ENCODE measurements at regions not wholly inside any gene's neighbourhood (a gene's known extent, or its start where the extent isn't known, plus 50 kb on each side); places are given as distances from the start of the nearest gene placed in this dataset.

DNA sequence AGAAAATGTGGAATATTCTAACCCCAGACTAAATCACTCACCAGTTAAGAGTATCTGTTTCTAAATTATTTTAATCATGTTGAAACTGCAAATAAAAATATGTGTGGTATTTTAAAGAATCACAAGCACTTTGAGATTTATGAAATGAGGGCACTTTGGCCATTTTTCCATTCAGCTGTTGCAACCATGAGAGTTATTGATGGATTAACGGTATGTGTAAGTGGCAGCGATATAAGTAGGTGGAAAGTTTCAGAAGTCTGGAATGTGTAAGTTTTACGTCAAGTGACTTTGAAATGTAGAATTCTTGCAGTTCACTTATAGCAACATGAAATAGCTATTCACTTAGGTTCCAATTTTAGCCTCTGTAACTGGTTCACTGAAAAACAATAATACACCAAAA lies 905.1 kb upstream of the SLIT2 start:
- POLR2A ChIA-PET, result no interaction called here
- RAD21 ChIA-PET (ENCODE audit: unreplicated experiment), result no interaction called here

More for the DNA sequence above, 905.1 kb upstream of the SLIT2 start:
- H3K4me2 ChIP-seq (ENCODE audit: control insufficient read depth, insufficient read depth), result no peak overlapping the region
- no peak overlapping the region for H3K4me3 ChIP-seq
- ChIA-PET CTCF (no interaction called here), SMC1A (ENCODE audit: uncharacterized antibody, unreplicated experiment) (no interaction called here)
- intact Hi-C loops (cut with micrococcal nuclease; ENCODE audit: unreplicated experiment), result no loop called here
- no peak overlapping the region for H2AFZ ChIP-seq (ENCODE audit: control insufficient read depth, low read depth, low read length)
- DNase-seq (ENCODE audit: low read depth, low spot score) (no peak), FAIRE-seq (no peak), ATAC-seq (no peak)
- in situ Hi-C loops (cut with MboI), result no loop called here
- no peaks in the 10 kb centered on the region for H3K9me3 ChIP-seq (replicated peaks; ENCODE audit: control insufficient read depth, insufficient read depth, low read length)
- BruUV-seq (replicated peaks), result no TSS peak
- H3K36me3 ChIP-seq (ENCODE audit: control insufficient read depth in 2 of 2, insufficient read depth in 2 of 2, low read length in 1 of 2), result no peaks in the 10 kb centered on the region
- H3K79me2 ChIP-seq (ENCODE audit: control insufficient read depth, insufficient read depth, low read length), result no peaks in the 10 kb centered on the region
- no peaks in the 10 kb centered on the region for H3K4me1 ChIP-seq (ENCODE audit: control insufficient read depth, insufficient read depth, low read length)
- 70% methylated on average over 3 of the region's 3 CpGs for WGBS (ENCODE audit: insufficient coverage, insufficient replicate concordance, low lambda C conversion rate, missing lambda C conversion rate)
- H3K27me3 ChIP-seq (replicated peaks in 1 of 2; ENCODE audit: control insufficient read depth in 2 of 2, insufficient read depth in 2 of 2, low read length in 1 of 2), result no peaks in the 10 kb centered on the region
- no peak overlapping the region for H3K9ac ChIP-seq (ENCODE audit: control insufficient read depth, insufficient read depth, low read length)
- TF ChIP-seq CHD2 (IDR thresholded peaks at IDR 0.05; ENCODE audit: borderline replicate concordance, low read depth, low read length) (no peak), GATAD2B (conservative IDR thresholded peaks at IDR 0.05; ENCODE audit: low read depth) (no peak), MTA3 (IDR thresholded peaks at IDR 0.05; ENCODE audit: borderline replicate concordance, low read length) (no peak), RCOR1 (conservative IDR thresholded peaks at IDR 0.05; ENCODE audit: low read depth, low read length) (no peak), POLR2A (IDR thresholded peaks at IDR 0.05; ENCODE audit: low read depth, low read length) (no peak), JUNB (IDR thresholded peaks at IDR 0.05) (no peak), RAD21 (IDR thresholded peaks at IDR 0.05; ENCODE audit: insufficient read depth, low read depth, low read length) (no peak), RELA (IDR thresholded peaks at IDR 0.05; ENCODE audit: borderline replicate concordance, partially characterized antibody) (no peak), NFYB (IDR thresholded peaks at IDR 0.05; ENCODE audit: insufficient read depth, low read depth, low read length) (no peak), BACH1 (IDR thresholded peaks at IDR 0.05; ENCODE audit: borderline replicate concordance) (no peak), CBX5 (IDR thresholded peaks at IDR 0.05; ENCODE audit: low read depth) (no peak), HDAC6 (IDR thresholded peaks at IDR 0.05; ENCODE audit: unreplicated experiment) (no peak), MYC (IDR thresholded peaks at IDR 0.05; ENCODE audit: insufficient read depth, insufficient read length, insufficient replicate concordance, low read length, severe bottlenecking) (no peak), ZNF384 (IDR thresholded peaks at IDR 0.05; ENCODE audit: borderline replicate concordance, low read depth, low read length) (no peak), SREBF2 (IDR thresholded peaks at IDR 0.05; ENCODE audit: low read length) (no peak), POLR2AphosphoS5 (IDR thresholded peaks at IDR 0.05; ENCODE audit: low read length) (no peak)
- TF ChIP-seq, protein P1, sequence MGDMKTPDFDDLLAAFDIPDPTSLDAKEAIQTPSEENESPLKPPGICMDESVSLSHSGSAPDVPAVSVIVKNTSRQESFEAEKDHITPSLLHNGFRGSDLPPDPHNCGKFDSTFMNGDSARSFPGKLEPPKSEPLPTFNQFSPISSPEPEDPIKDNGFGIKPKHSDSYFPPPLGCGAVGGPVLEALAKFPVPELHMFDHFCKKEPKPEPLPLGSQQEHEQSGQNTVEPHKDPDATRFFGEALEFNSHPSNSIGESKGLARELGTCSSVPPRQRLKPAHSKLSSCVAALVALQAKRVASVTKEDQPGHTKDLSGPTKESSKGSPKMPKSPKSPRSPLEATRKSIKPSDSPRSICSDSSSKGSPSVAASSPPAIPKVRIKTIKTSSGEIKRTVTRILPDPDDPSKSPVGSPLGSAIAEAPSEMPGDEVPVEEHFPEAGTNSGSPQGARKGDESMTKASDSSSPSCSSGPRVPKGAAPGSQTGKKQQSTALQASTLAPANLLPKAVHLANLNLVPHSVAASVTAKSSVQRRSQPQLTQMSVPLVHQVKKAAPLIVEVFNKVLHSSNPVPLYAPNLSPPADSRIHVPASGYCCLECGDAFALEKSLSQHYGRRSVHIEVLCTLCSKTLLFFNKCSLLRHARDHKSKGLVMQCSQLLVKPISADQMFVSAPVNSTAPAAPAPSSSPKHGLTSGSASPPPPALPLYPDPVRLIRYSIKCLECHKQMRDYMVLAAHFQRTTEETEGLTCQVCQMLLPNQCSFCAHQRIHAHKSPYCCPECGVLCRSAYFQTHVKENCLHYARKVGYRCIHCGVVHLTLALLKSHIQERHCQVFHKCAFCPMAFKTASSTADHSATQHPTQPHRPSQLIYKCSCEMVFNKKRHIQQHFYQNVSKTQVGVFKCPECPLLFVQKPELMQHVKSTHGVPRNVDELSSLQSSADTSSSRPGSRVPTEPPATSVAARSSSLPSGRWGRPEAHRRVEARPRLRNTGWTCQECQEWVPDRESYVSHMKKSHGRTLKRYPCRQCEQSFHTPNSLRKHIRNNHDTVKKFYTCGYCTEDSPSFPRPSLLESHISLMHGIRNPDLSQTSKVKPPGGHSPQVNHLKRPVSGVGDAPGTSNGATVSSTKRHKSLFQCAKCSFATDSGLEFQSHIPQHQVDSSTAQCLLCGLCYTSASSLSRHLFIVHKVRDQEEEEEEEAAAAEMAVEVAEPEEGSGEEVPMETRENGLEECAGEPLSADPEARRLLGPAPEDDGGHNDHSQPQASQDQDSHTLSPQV (IDR thresholded peaks at IDR 0.05), result no peak
- TF ChIP-seq, protein P2, sequence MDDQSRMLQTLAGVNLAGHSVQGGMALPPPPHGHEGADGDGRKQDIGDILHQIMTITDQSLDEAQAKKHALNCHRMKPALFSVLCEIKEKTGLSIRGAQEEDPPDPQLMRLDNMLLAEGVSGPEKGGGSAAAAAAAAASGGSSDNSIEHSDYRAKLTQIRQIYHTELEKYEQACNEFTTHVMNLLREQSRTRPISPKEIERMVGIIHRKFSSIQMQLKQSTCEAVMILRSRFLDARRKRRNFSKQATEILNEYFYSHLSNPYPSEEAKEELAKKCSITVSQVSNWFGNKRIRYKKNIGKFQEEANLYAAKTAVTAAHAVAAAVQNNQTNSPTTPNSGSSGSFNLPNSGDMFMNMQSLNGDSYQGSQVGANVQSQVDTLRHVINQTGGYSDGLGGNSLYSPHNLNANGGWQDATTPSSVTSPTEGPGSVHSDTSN (IDR thresholded peaks at IDR 0.05; ENCODE audit: insufficient replicate concordance, low read depth, low read length), result no peak
- H3K27ac ChIP-seq (ENCODE audit: control insufficient read depth, insufficient read depth), result no peak overlapping the region
- no peaks in the 10 kb centered on the region for H4K20me1 ChIP-seq (ENCODE audit: control insufficient read depth, insufficient read depth)

All from GM12878 (cell line).